ENCODE measurements at regions not wholly inside any gene's neighbourhood (a gene's known extent, or its start where the extent isn't known, plus 50 kb on each side); places are given as distances from the start of the nearest gene placed in this dataset.

GRCh38 chr12:91999823-92000222 is 145.8 kb downstream of the BTG1 start:
- ChIA-PET CTCF (no interaction called here), POLR2A (no interaction called here)
- Histone ChIP-seq H3K36me3 (ENCODE audit: control insufficient read depth, insufficient read depth, low read length) (no peaks in the 10 kb centered on the region), H3K27me3 (replicated peaks; ENCODE audit: control insufficient read depth, insufficient read depth, low read length) (no peaks in the 10 kb centered on the region), H3K4me1 (peaks cover 22% of the 10 kb centered on the region), H3K9me3 (peaks cover 3% of the 10 kb centered on the region; the same call in 1 of the 2 replicates), H3K4me3 (ENCODE audit: low read depth, low read length) (no peak overlapping the region)
- intact Hi-C loops (cut with micrococcal nuclease; ENCODE audit: unreplicated experiment): loop anchor here (10.0 kb wide), 1 partner anchor 405 kb away; no protein-coding TSS in a partner anchor
- no TSS peak for BruUV-seq (replicated peaks)
- no peak for DNase-seq
- no peak for TF ChIP-seq CTCF (IDR thresholded peaks at IDR 0.05; ENCODE audit: insufficient read depth in 1 of 2, low read depth in 1 of 2, low read length in 1 of 2, severe bottlenecking in 1 of 2, unreplicated experiment in 1 of 2)
- H3K27me3 Mint-ChIP-seq (ENCODE audit: insufficient read depth, unreplicated experiment): no peaks in the 10 kb centered on the region
- no peak overlapping the region for H3K27ac Mint-ChIP-seq (ENCODE audit: unreplicated experiment)
- peaks cover 20% of the 10 kb centered on the region for H3K4me1 Mint-ChIP-seq (ENCODE audit: low read depth, unreplicated experiment)
- no peaks in the 10 kb centered on the region for H3K9me3 Mint-ChIP-seq (ENCODE audit: unreplicated experiment)
- H3K36me3 Mint-ChIP-seq (ENCODE audit: insufficient read depth, unreplicated experiment): no peaks in the 10 kb centered on the region
- no peak overlapping the region for H3K4me3 Mint-ChIP-seq (ENCODE audit: unreplicated experiment)

- Histone ChIP-seq H3K4me1 (peaks cover 16% of the 10 kb centered on the region), H3K4me3 (ENCODE audit: low read depth, low read length) (no peak overlapping the region), H3K27me3 (replicated peaks; ENCODE audit: control insufficient read depth, insufficient read depth, low read length) (no peaks in the 10 kb centered on the region), H3K9me3 (peaks cover 3% of the 10 kb centered on the region; the same call in 1 of the 2 replicates), H3K36me3 (ENCODE audit: control insufficient read depth, insufficient read depth, low read length) (no peaks in the 10 kb centered on the region)
- H3K4me3 Mint-ChIP-seq (ENCODE audit: unreplicated experiment): no peak overlapping the region
- H3K4me1 Mint-ChIP-seq (ENCODE audit: low read depth, unreplicated experiment): peaks cover 11% of the 10 kb centered on the region
- H3K27ac Mint-ChIP-seq (ENCODE audit: unreplicated experiment): no peak overlapping the region
- H3K27me3 Mint-ChIP-seq (ENCODE audit: insufficient read depth, unreplicated experiment): no peaks in the 10 kb centered on the region
- H3K9me3 Mint-ChIP-seq (ENCODE audit: unreplicated experiment): no peaks in the 10 kb centered on the region
- no peak for DNase-seq
- intact Hi-C loops (cut with micrococcal nuclease; ENCODE audit: unreplicated experiment): no loop called here
- ChIA-PET CTCF (no interaction called here), POLR2A (no interaction called here)
- no peaks in the 10 kb centered on the region for H3K36me3 Mint-ChIP-seq (ENCODE audit: insufficient read depth, unreplicated experiment)
- no peak for TF ChIP-seq CTCF (IDR thresholded peaks at IDR 0.05; ENCODE audit: insufficient read depth in 1 of 2, low read depth in 1 of 2, low read length in 1 of 2, severe bottlenecking in 1 of 2, unreplicated experiment in 1 of 2)
- no TSS peak for BruUV-seq (replicated peaks)
These were observed 147.3 kb downstream of the BTG1 start for GRCh38 chr12:91998316-91998715.

- no peaks in the 10 kb centered on the region for H3K4me1 Mint-ChIP-seq (ENCODE audit: low read depth, unreplicated experiment)
- BruUV-seq (replicated peaks): no TSS peak
- peaks cover 3% of the 10 kb centered on the region; the same call in 1 of the 2 replicates for H3K9me3 ChIP-seq
- H3K9me3 Mint-ChIP-seq (ENCODE audit: unreplicated experiment): no peaks in the 10 kb centered on the region
- H3K27ac Mint-ChIP-seq (ENCODE audit: unreplicated experiment): no peak overlapping the region
- no peaks in the 10 kb centered on the region for H3K4me1 ChIP-seq
- no peak for TF ChIP-seq CTCF (IDR thresholded peaks at IDR 0.05; ENCODE audit: insufficient read depth in 1 of 2, low read depth in 1 of 2, low read length in 1 of 2, severe bottlenecking in 1 of 2, unreplicated experiment in 1 of 2)
- no peaks in the 10 kb centered on the region for H3K27me3 Mint-ChIP-seq (ENCODE audit: insufficient read depth, unreplicated experiment)
- no peak for DNase-seq
- CTCF ChIA-PET: no interaction called here
- POLR2A ChIA-PET: no interaction called here
- no peaks in the 10 kb centered on the region for H3K27me3 ChIP-seq (replicated peaks; ENCODE audit: control insufficient read depth, insufficient read depth, low read length)
- H3K4me3 ChIP-seq (ENCODE audit: low read depth, low read length): no peak overlapping the region
- H3K36me3 Mint-ChIP-seq (ENCODE audit: insufficient read depth, unreplicated experiment): no peaks in the 10 kb centered on the region
- H3K4me3 Mint-ChIP-seq (ENCODE audit: unreplicated experiment): no peak overlapping the region
- no peaks in the 10 kb centered on the region for H3K36me3 ChIP-seq (ENCODE audit: control insufficient read depth, insufficient read depth, low read length)
- intact Hi-C loops (cut with micrococcal nuclease; ENCODE audit: unreplicated experiment): no loop called here
These were observed 151.3 kb downstream of the BTG1 start for GRCh38 chr12:91994208-91994797.
